OCI-LY7 (cell line): ENCODE measurements at regions not wholly inside any gene's neighbourhood (a gene's known extent, or its start where the extent isn't known, plus 50 kb on each side); places are given as distances from the start of the nearest gene placed in this dataset.

Source experiments
- BruUV-seq: library from RNA; stranded (reverse); fragments of 400-500 nt; replicated peaks from 2 replicates; lab custom pipeline; 2021; lab: Mats Ljungman, UMichigan
- CTCF ChIA-PET: fragments of 300-600 bp; sonication (Branson Sonifier 250); formaldehyde crosslinking; loops from one replicate; lab custom pipeline; 2022; ENCODE audit warnings: antibody characterized with exemption; ENCODE audit not compliant: unreplicated experiment; lab: Charles Lee
- POLR2A ChIA-PET: fragments of 300-600 bp; sonication (Branson Sonifier 250); formaldehyde crosslinking; loops from one replicate; lab custom pipeline; 2022; ENCODE audit warnings: antibody characterized with exemption; lab: Charles Lee
- DNase-seq: peaks from one replicate; pipeline ENCODE4 v3.0.0-alpha.2; 2015; ENCODE audit warnings: low spot score
- H2AFZ ChIP-seq: fragments of 200-600 bp; sonication (generic), shearing (Covaris generic); 2 replicates; pipeline ENCODE4 v1.6.1; 2014; ENCODE audit warnings: mild to moderate bottlenecking, antibody characterized with exemption, low read length, moderate library complexity
- H3K27ac ChIP-seq: fragments of 200-600 bp; sonication (generic); 2 replicates; pipeline ENCODE4 v1.5.1; 2014; ENCODE audit warnings: mixed run types, low read depth, mild to moderate bottlenecking, moderate library complexity, low read length, inconsistent platforms; ENCODE audit not compliant: poor library complexity, severe bottlenecking
- H3K36me3 ChIP-seq: fragments of 200-600 bp; sonication (generic); 2 replicates; pipeline ENCODE4 v1.6.1; 2014; ENCODE audit warnings: mild to moderate bottlenecking, antibody characterized with exemption, low read length, moderate library complexity, mixed read lengths; ENCODE audit not compliant: insufficient read depth
- H3K4me1 ChIP-seq: fragments of 200-600 bp; sonication (generic); 2 replicates; pipeline ENCODE4 v1.5.1; 2014; ENCODE audit warnings: mild to moderate bottlenecking, low read length; ENCODE audit not compliant: insufficient read depth, poor library complexity, severe bottlenecking
- H3K4me2 ChIP-seq: fragments of 200-600 bp; sonication (generic); 2 replicates; pipeline ENCODE4 v1.6.1; 2014; ENCODE audit warnings: mild to moderate bottlenecking, low read length
- H3K4me3 ChIP-seq: fragments of 200-600 bp; sonication (generic); 2 replicates; pipeline ENCODE4 v1.5.1; 2014; ENCODE audit warnings: mild to moderate bottlenecking, low read depth, low read length; ENCODE audit not compliant: poor library complexity, severe bottlenecking
- H3K79me2 ChIP-seq: fragments of 200-600 bp; sonication (generic); 2 replicates; pipeline ENCODE4 v1.6.1; 2016; ENCODE audit warnings: low read depth, mild to moderate bottlenecking, low read length, moderate library complexity, mixed read lengths; ENCODE audit not compliant: insufficient read depth
- H3K9me2 ChIP-seq: fragments of 200-600 bp; sonication (generic); 2 replicates; pipeline ENCODE4 v1.6.1; 2016; ENCODE audit warnings: mild to moderate bottlenecking, low read length, mixed read lengths; ENCODE audit not compliant: insufficient read depth
- H3K9me3 ChIP-seq: fragments of 200-600 bp; sonication (generic); 2 replicates; pipeline ENCODE4 v1.6.1; 2014; ENCODE audit warnings: mild to moderate bottlenecking, mixed run types, low read length, mixed read lengths
- H4K20me1 ChIP-seq: fragments of 200-600 bp; sonication (generic); 2 replicates; pipeline ENCODE4 v1.6.1; 2014; ENCODE audit warnings: mild to moderate bottlenecking, antibody characterized with exemption, low read length, moderate library complexity, mixed read lengths; ENCODE audit not compliant: insufficient read depth
- CTCF ChIP-seq: fragments of 200-600 bp; sonication (generic); conservative IDR thresholded peaks from 2 replicates; pipeline ENCODE4 v1.5.1; 2014; ENCODE audit warnings: mild to moderate bottlenecking, antibody characterized with exemption, low read length, moderate library complexity, mixed read lengths
- EZH2phosphoT487 ChIP-seq: fragments of 200-600 bp; sonication (generic); IDR thresholded peaks from 2 replicates; pipeline ENCODE4 v1.6.1; 2018; ENCODE audit warnings: low read depth, borderline replicate concordance, mild to moderate bottlenecking, mixed run types, antibody characterized with exemption, low read length, moderate library complexity, mixed read lengths
- intact Hi-C: fragments of 100-400 bp; cut with micrococcal nuclease; formaldehyde crosslinking; loops from one replicate; pipeline ENCODE4 v1.10.0; 2022; ENCODE audit not compliant: unreplicated experiment

- intact Hi-C loops: no loop called here
Measured at GRCh38 chr2:37851828-37852584, 73.1 kb upstream of the RMDN2 start.

GRCh38 chr2:37852585-37853014 lies 72.5 kb upstream of the RMDN2 start:
- no peak for TF ChIP-seq CTCF
- TF ChIP-seq EZH2phosphoT487: no peak
- BruUV-seq: no TSS peak
- H2AFZ ChIP-seq: no peak overlapping the region
- POLR2A ChIA-PET: no interaction called here
- intact Hi-C loops: no loop called here
- CTCF ChIA-PET: no interaction called here
- no peak overlapping the region for H3K27ac ChIP-seq
- DNase-seq: no peak
- H3K79me2 ChIP-seq: no peaks in the 10 kb centered on the region
- H3K4me2 ChIP-seq: no peak overlapping the region
- no peak overlapping the region for H3K4me3 ChIP-seq
- no peaks in the 10 kb centered on the region for H4K20me1 ChIP-seq
- no peaks in the 10 kb centered on the region for H3K9me3 ChIP-seq
- H3K4me1 ChIP-seq: peaks cover 6% of the 10 kb centered on the region
- no peaks in the 10 kb centered on the region for H3K36me3 ChIP-seq
- H3K9me2 ChIP-seq: no peaks in the 10 kb centered on the region

More at GRCh38 chr2:37851828-37852584, 73.1 kb upstream of the RMDN2 start:
- Histone ChIP-seq H3K27ac (no peak overlapping the region), H3K4me1 (peaks cover 6% of the 10 kb centered on the region), H3K79me2 (no peaks in the 10 kb centered on the region), H3K36me3 (no peaks in the 10 kb centered on the region), H3K4me2 (no peak overlapping the region), H4K20me1 (no peaks in the 10 kb centered on the region), H2AFZ (peak overlapping the region; percentile 36; the same call in 1 of the 2 replicates), H3K9me2 (no peaks in the 10 kb centered on the region), H3K4me3 (no peak overlapping the region), H3K9me3 (no peaks in the 10 kb centered on the region)
- POLR2A ChIA-PET: interaction anchor here (0.6 to 1.2 kb wide), 2 partner anchors 11 to 948 kb away, joined by 3 to 4 read pairs; no protein-coding TSS in a partner anchor
- no peak for DNase-seq
- CTCF ChIA-PET: no interaction called here
- no TSS peak for BruUV-seq
- no peak for TF ChIP-seq EZH2phosphoT487
- TF ChIP-seq CTCF: no peak
